NCI-H82 treated with DMSO at 0.1 percent for 48 hours (cell line): ENCODE measurements at regions not wholly inside any gene's neighbourhood (a gene's known extent, or its start where the extent isn't known, plus 50 kb on each side); places are given as distances from the start of the nearest gene placed in this dataset.

Experiments
- DNase-seq: peaks from one replicate; lab custom pipeline; 2025; ENCODE audit not compliant: unreplicated experiment; lab: John Stamatoyannopoulos, UW

- DNase-seq: no peak
Measured at GRCh38 chr1:232110281-232111090, 483.9 kb downstream of the DISC1 start.

- DNase-seq: no peak
Measured at GRCh38 chr1:232109391-232109790, 482.8 kb downstream of the DISC1 start.

- DNase-seq: no peak
Measured at GRCh38 chr1:232108598-232108997, 482.0 kb downstream of the DISC1 start.

GRCh38 chr1:232106415-232106814 lies 479.8 kb downstream of the DISC1 start:
- DNase-seq: no peak

- DNase-seq: no peak
Measured at GRCh38 chr1:232105561-232105960, 479.0 kb downstream of the DISC1 start.

GRCh38 chr1:232101231-232101630 lies 474.6 kb downstream of the DISC1 start:
- no peak for DNase-seq

DNA sequence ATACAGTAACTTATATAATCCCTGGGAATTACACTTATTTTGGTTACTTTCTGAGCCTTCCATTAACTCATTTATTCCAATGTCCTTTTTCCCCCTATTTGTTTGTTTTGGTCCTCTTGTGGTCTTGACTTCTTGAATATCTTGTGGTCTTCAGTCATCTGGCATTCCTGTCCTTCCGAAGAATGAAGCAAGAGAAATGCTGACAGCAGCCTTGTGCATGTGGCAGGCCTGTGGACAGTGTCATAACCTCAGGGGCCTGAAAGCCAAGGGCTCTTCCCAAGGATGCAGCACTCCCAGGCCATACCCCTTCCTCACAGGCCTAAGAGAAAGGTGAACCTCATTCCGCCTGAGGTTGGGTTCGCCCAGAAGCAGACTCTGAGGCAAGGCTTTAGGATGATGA lies 470.2 kb downstream of the DISC1 start:
- DNase-seq: no peak
